MCF 10A (cell line): ENCODE measurements at regions not wholly inside any gene's neighbourhood (a gene's known extent, or its start where the extent isn't known, plus 50 kb on each side); places are given as distances from the start of the nearest gene placed in this dataset.

Source experiments
- BruUV-seq: library from RNA; stranded (reverse); fragments of 400-500 nt; replicated peaks from 2 replicates; lab custom pipeline; 2021; lab: Mats Ljungman, UMichigan
- CTCF ChIA-PET: fragments of 300-600 bp; sonication (Branson Sonifier 250); formaldehyde crosslinking; extraction: SDS; loops from one replicate; lab custom pipeline; 2021; ENCODE audit warnings: antibody characterized with exemption, inconsistent platforms; lab: Yijun Ruan, JAX
- POLR2A ChIA-PET: fragments of 300-600, 350-650 bp; sonication (Branson Sonifier 250); formaldehyde crosslinking; extraction: SDS; loops from one replicate; lab custom pipeline; 2020; ENCODE audit warnings: antibody characterized with exemption, inconsistent platforms; lab: Yijun Ruan, JAX
- DNase-seq: peaks from one replicate; pipeline ENCODE4 v3.0.0-alpha.2; 2018; ENCODE audit not compliant: unreplicated experiment
- H3K27ac Mint-ChIP-seq: one replicate; pipeline ENCODE4 v1.8.0; 2022; ENCODE audit warnings: mild to moderate bottlenecking, low read depth, mixed read lengths; ENCODE audit not compliant: unreplicated experiment
- H3K27me3 Mint-ChIP-seq: one replicate; pipeline ENCODE4 v1.8.0; 2022; ENCODE audit warnings: mixed read lengths; ENCODE audit not compliant: insufficient read depth, unreplicated experiment
- H3K36me3 Mint-ChIP-seq: one replicate; pipeline ENCODE4 v1.8.0; 2022; ENCODE audit warnings: mild to moderate bottlenecking, moderate library complexity, mixed read lengths; ENCODE audit not compliant: insufficient read depth, unreplicated experiment
- H3K4me1 Mint-ChIP-seq: one replicate; pipeline ENCODE4 v1.8.0; 2022; ENCODE audit warnings: mixed read lengths; ENCODE audit not compliant: insufficient read depth, unreplicated experiment
- H3K4me3 Mint-ChIP-seq: one replicate; pipeline ENCODE4 v1.8.0; 2022; ENCODE audit warnings: mild to moderate bottlenecking, moderate library complexity, mixed read lengths; ENCODE audit not compliant: unreplicated experiment
- H3K9me3 Mint-ChIP-seq: one replicate; pipeline ENCODE4 v1.8.0; 2022; ENCODE audit warnings: mixed read lengths; ENCODE audit not compliant: unreplicated experiment
- CTCF ChIP-seq: fragments of 200-600 bp; IDR thresholded peaks from one replicate; pipeline ENCODE4 v1.8.0; 2022; ENCODE audit warnings: antibody characterized with exemption, mild to moderate bottlenecking; ENCODE audit not compliant: unreplicated experiment
- intact Hi-C: fragments of 100-400 bp; cut with micrococcal nuclease; formaldehyde crosslinking; loops from 2 replicates; pipeline ENCODE4 v1.14.1; 2022

GRCh38 chr3:109442531-109442930 is 105.2 kb upstream of the DPPA4 start:
- Mint-ChIP-seq H3K4me3 (no peak overlapping the region), H3K4me1 (no peaks in the 10 kb centered on the region), H3K36me3 (no peaks in the 10 kb centered on the region), H3K27me3 (no peaks in the 10 kb centered on the region), H3K9me3 (peaks cover 13% of the 10 kb centered on the region), H3K27ac (no peak overlapping the region)
- intact Hi-C loops: no loop called here
- no peak for TF ChIP-seq CTCF
- POLR2A ChIA-PET: no interaction called here
- no TSS peak for BruUV-seq
- CTCF ChIA-PET: no interaction called here
- peak; percentile 60 for DNase-seq

DNA sequence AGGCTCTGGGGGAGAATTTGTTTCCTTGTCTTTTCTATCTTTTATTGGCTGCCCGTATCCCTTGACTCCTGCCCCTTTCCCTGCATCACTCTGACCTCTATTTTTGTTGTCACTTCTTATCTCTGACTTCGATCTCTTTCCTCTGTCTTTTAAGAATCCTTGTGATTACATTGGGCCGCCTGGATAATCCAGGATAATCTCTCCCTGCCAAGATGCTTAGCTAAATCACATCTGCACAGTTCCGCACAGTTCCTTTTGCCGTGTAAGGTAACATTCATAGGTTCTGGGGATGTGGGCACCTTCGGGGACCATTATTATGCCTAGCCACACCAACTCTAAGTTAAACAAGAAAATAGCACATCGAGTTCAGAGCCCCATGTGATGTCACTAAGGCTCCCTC is 103.0 kb upstream of the DPPA4 start:
- POLR2A ChIA-PET: no interaction called here
- CTCF ChIA-PET: no interaction called here
- intact Hi-C loops: no loop called here
- Mint-ChIP-seq H3K4me3 (no peak overlapping the region), H3K4me1 (no peaks in the 10 kb centered on the region), H3K27me3 (no peaks in the 10 kb centered on the region), H3K36me3 (no peaks in the 10 kb centered on the region), H3K9me3 (peaks cover under 1% of the 10 kb centered on the region), H3K27ac (no peak overlapping the region)
- no peak for DNase-seq
- no peak for TF ChIP-seq CTCF
- BruUV-seq: no TSS peak

DNA sequence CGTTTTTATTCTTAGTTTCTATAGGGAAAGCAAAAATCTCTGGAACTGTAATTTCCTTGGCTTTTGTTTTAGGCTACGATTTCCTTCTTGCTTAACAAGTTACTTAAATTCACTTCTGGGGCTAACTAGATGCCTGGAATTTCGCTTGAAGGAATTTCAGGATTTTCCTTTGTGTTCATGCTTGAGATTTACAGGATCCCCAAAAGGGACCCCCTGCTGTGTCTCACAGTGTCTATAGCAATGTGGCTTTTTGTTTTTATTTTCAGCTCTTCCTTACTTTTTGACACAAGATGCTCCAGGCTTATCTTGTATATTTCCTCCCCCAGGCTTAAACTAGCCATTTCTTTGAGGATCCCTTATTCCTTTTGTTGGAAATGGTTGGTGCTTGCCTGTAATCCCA is 95.5 kb upstream of the DPPA4 start:
- Mint-ChIP-seq H3K36me3 (no peaks in the 10 kb centered on the region), H3K27ac (no peak overlapping the region), H3K4me3 (no peak overlapping the region), H3K9me3 (peaks cover 6% of the 10 kb centered on the region), H3K27me3 (no peaks in the 10 kb centered on the region), H3K4me1 (no peaks in the 10 kb centered on the region)
- CTCF ChIA-PET: interaction anchor here (0.6 kb wide), 1 partner anchor 11 kb away, joined by 3 read pairs; no protein-coding TSS in a partner anchor
- POLR2A ChIA-PET: interaction anchor here (0.7 kb wide), 1 partner anchor 155 kb away, joined by 3 read pairs; no protein-coding TSS in a partner anchor
- DNase-seq: no peak
- no TSS peak for BruUV-seq
- intact Hi-C loops: no loop called here
- TF ChIP-seq CTCF: no peak

DNA sequence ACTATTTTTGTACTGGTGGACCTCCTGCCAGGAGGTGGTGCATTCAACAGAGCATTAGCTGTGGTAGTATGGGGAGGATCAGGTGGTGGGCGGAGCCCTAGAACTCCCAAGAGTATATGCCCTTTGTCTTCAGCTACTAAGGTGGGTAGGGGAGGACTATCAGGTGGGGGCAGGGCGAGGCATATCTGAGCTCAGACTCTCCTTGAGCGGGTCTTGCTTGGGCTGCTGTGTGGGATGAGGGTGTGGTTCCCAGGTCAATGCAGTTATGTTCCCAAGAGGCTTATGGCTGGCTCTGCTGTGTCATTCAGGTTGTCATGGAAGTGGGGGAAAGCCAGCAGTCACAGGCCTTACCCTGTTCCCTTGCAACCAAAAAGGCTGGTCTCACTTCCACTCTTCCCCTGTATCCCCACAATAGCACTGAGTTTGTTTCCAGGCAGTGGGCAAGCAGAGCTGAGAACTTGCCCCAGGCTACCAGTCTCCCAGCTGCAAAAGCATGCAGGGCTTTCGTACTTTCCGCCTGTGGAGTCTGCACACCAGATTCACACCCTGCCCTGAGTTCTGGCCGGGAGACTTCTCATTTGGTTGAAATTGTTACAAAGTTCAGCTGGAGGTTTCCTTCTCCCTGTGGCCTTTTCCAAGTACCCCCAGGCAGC is 93.7 kb upstream of the DPPA4 start:
- no peak for TF ChIP-seq CTCF
- no peak for DNase-seq

More for the DNA sequence above, 93.7 kb upstream of the DPPA4 start:
- Mint-ChIP-seq H3K36me3 (no peaks in the 10 kb centered on the region), H3K9me3 (peaks cover 8% of the 10 kb centered on the region), H3K4me1 (no peaks in the 10 kb centered on the region), H3K27me3 (no peaks in the 10 kb centered on the region), H3K4me3 (no peak overlapping the region), H3K27ac (no peak overlapping the region)
- CTCF ChIA-PET: interaction anchor here (0.6 kb wide), 1 partner anchor 71 kb away, joined by 3 read pairs; no protein-coding TSS in a partner anchor
- no TSS peak for BruUV-seq
- POLR2A ChIA-PET: no interaction called here
- intact Hi-C loops: no loop called here
